Tibial nerve (tissue), 4 donors: ENCODE measurements at regions not wholly inside any gene's neighbourhood (a gene's known extent, or its start where the extent isn't known, plus 50 kb on each side); places are given as distances from the start of the nearest gene placed in this dataset.

ENCODE experiments used
- DNase-seq, 2 donors: peaks; one replicate each; pipeline ENCODE4 v3.0.0-alpha.2; 2019; ENCODE audit warnings: low spot score in 2 of 2
- H3K27ac ChIP-seq, 4 donors: fragments of 200-600 bp; sonication (generic) in 3 of 4; one replicate each; pipeline ENCODE4 v1.5.1; 2017 to 2019; ENCODE audit warnings: mild to moderate bottlenecking in 1 of 4
- H3K27me3 ChIP-seq, 2 donors: fragments of 200-600 bp; sonication (generic) in 1 of 2; one replicate each; pipeline versions ENCODE4 v1.5.1 to v1.6.0; 2017 to 2019
- H3K36me3 ChIP-seq, 3 donors: fragments of 200-600 bp; sonication (generic); one replicate each; pipeline ENCODE4 v1.5.1; 2018 to 2019
- H3K4me1 ChIP-seq, 4 donors: fragments of 200-600 bp; sonication (generic) in 3 of 4; one replicate each; pipeline ENCODE4 v1.5.1; 2017 to 2019
- H3K4me3 ChIP-seq, 4 donors: fragments of 200-600 bp; sonication (generic) in 3 of 4; one replicate each; pipeline ENCODE4 v1.5.1; 2017 to 2019; ENCODE audit warnings: mild to moderate bottlenecking in 1 of 4, moderate library complexity in 1 of 4
- H3K9me3 ChIP-seq, 4 donors: fragments of 200-600 bp; sonication (generic) in 3 of 4; one replicate each; pipeline ENCODE4 v1.5.1; 2017 to 2019
- CTCF ChIP-seq, 5 experiments: fragments of 200-600 bp in 3 of 5; fragments of 450-650 bp in 2 of 5; sonication (generic) in 3 of 5; IDR thresholded peaks; one replicate each; pipeline ENCODE4 v1.5.1; 2016 to 2019; ENCODE audit warnings: antibody characterized with exemption in 5 of 5, mild to moderate bottlenecking in 3 of 5, moderate library complexity in 2 of 5
- EP300 ChIP-seq, 2 donors: sonication (generic); formaldehyde crosslinking; IDR thresholded peaks; one replicate each; pipeline ENCODE4 v1.6.1; 2017; ENCODE audit warnings: antibody characterized with exemption in 2 of 2, mild to moderate bottlenecking in 1 of 2
- POLR2A ChIP-seq, 2 donors: fragments of 450-650 bp; IDR thresholded peaks; one replicate each; pipeline ENCODE4 v1.6.1; 2017; ENCODE audit warnings: antibody characterized with exemption in 2 of 2, mild to moderate bottlenecking in 2 of 2, moderate library complexity in 2 of 2
- WGBS, 2 donors: methylation state at CpG; one replicate each; pipeline ENCODE4 v1.1.5; 2018; 5-methylcytosine and 5-hydroxymethylcytosine counted together

DNA sequence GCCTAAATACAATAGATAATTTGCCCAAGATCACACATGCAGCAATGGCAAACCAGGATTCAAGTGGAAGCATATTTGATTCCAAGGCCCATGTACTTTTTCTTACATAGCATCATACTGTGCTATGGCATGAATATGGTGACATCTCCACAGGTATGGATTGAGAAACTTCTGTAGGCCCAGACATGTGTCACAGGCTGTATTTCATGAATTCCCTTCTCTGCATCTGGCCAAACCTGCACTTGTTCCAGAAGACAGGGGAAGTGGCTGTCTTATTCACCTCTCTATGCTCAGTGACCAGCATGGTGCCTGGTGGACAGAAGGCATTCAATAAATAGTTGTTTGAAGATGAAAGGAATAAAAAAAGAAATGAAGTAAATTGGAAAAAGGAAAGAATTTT is 77.3 kb upstream of the TMEM164 start:
- Histone ChIP-seq H3K4me3 (no peak overlapping the region), H3K36me3 (no peaks in the 10 kb centered on the region), H3K27ac (no peak overlapping the region), H3K9me3 (no peaks in the 10 kb centered on the region), H3K27me3 (no peaks in the 10 kb centered on the region), H3K4me1 (no peaks in the 10 kb centered on the region)
- TF ChIP-seq POLR2A (IDR thresholded peaks at IDR 0.05) (no peak), EP300 (IDR thresholded peaks at IDR 0.05) (no peak), CTCF (IDR thresholded peaks at IDR 0.05) (no peak)
- DNase-seq, result no peak

- Histone ChIP-seq H3K4me3 (no peak overlapping the region), H3K36me3 (no peaks in the 10 kb centered on the region), H3K4me1 (no peaks in the 10 kb centered on the region), H3K27ac (no peak overlapping the region), H3K27me3 (no peaks in the 10 kb centered on the region), H3K9me3 (no peaks in the 10 kb centered on the region)
- no peak for DNase-seq
- 85 to 96% methylated on average over 5 of the region's 5 CpGs for WGBS, 2 donors
- TF ChIP-seq POLR2A (IDR thresholded peaks at IDR 0.05), result no peak
- no peak for TF ChIP-seq CTCF (IDR thresholded peaks at IDR 0.05)
- TF ChIP-seq EP300 (IDR thresholded peaks at IDR 0.05), result no peak
These were observed 76.8 kb upstream of the TMEM164 start for GRCh38 chrX:109926118-109926517.

GRCh38 chrX:109926743-109927662 is 75.9 kb upstream of the TMEM164 start:
- no peaks in the 10 kb centered on the region for H3K9me3 ChIP-seq
- no peak for DNase-seq
- no peak for TF ChIP-seq EP300 (IDR thresholded peaks at IDR 0.05)
- H3K27ac ChIP-seq, result no peak overlapping the region
- H3K4me3 ChIP-seq, result no peak overlapping the region
- no peaks in the 10 kb centered on the region for H3K4me1 ChIP-seq
- no peaks in the 10 kb centered on the region for H3K36me3 ChIP-seq
- H3K27me3 ChIP-seq, result no peaks in the 10 kb centered on the region
- WGBS, 2 donors, result 91% methylated on average over 5 of the region's 5 CpGs

DNA sequence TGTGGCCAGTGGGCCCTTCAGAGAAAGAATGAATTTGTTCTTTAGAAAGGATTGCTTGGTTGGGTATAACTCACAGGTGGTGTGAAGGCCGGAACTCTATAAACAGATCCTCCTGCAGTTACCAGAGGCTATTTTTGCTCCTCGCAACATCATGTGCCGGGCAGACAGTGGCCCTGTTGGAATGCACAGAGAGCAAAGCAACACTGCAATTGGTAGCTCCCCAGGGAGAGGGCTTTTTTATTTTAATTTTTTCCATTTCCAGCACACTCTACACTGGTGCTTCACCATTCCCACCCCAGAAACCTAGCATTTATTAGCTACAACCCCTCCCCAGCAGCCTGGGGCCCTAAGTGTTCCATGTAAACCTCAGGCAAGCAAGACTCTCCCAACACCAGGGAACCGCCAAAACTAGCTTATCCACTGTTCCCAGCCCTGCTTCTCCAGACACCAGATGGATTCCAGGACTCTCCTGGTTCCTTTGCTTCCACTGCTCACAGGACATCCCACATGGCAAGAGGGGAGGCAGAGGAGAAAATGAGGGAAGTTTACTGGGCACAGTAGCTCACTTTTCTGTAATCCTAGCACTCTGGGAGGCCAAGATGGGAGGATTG is 75.1 kb upstream of the TMEM164 start:
- Histone ChIP-seq H3K9me3 (no peaks in the 10 kb centered on the region), H3K4me1 (no peaks in the 10 kb centered on the region), H3K27me3 (no peaks in the 10 kb centered on the region), H3K36me3 (no peaks in the 10 kb centered on the region), H3K4me3 (no peak overlapping the region), H3K27ac (no peak overlapping the region)
- DNase-seq, result no peak
- WGBS, 2 donors, result 71 to 89% methylated on average over 4 of the region's 4 CpGs
- no peak for TF ChIP-seq POLR2A (IDR thresholded peaks at IDR 0.05)

- Histone ChIP-seq H3K36me3 (no peaks in the 10 kb centered on the region), H3K4me1 (no peaks in the 10 kb centered on the region), H3K27me3 (peaks cover 0 to 6% of the 10 kb centered on the region in 2 donors), H3K9me3 (no peaks in the 10 kb centered on the region), H3K4me3 (no peak overlapping the region), H3K27ac (no peak overlapping the region)
- TF ChIP-seq CTCF (IDR thresholded peaks at IDR 0.05) (no peak), POLR2A (IDR thresholded peaks at IDR 0.05) (no peak), EP300 (IDR thresholded peaks at IDR 0.05) (no peak)
- no peak for DNase-seq
- WGBS, 2 donors, result 74 to 86% methylated on average over 6 of the region's 6 CpGs
These were observed 74.1 kb upstream of the TMEM164 start for GRCh38 chrX:109928596-109929335.

DNA sequence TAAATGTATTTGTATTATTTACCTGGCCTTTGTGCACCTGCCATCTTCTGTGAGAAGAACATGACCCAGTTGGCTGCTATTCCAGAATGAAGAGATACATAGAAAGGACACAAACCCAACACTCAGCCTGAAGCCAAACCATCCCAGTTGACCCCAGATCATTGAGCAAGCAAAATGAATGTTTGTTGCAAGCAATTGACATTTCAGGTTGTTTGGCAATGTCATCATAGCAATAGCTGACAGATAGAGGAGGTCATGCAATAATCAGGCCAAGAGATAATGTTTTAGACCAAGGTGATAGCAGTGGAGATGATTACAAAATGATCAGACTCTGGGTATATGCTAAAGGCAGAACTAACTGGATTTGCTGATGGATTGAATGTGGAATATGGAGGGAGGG is 71.2 kb upstream of the TMEM164 start:
- Histone ChIP-seq H3K4me3 (no peak overlapping the region), H3K27ac (no peak overlapping the region), H3K9me3 (no peaks in the 10 kb centered on the region), H3K27me3 (peaks cover 0 to 18% of the 10 kb centered on the region in 2 donors), H3K4me1 (no peaks in the 10 kb centered on the region), H3K36me3 (no peaks in the 10 kb centered on the region)
- DNase-seq, result no peak
- TF ChIP-seq POLR2A (IDR thresholded peaks at IDR 0.05), result no peak
- no peak for TF ChIP-seq EP300 (IDR thresholded peaks at IDR 0.05)
- no peak for TF ChIP-seq CTCF (IDR thresholded peaks at IDR 0.05)
